GM18505 (cell line): ENCODE measurements at regions not wholly inside any gene's neighbourhood (a gene's known extent, or its start where the extent isn't known, plus 50 kb on each side); places are given as distances from the start of the nearest gene placed in this dataset.

Source experiments
- ATAC-seq: cut with Tn5 transposase; IDR thresholded peaks from one replicate; pipeline ENCODE4 v1.9.1; 2021; ENCODE audit not compliant: unreplicated experiment
- POLR2A ChIP-seq: IDR thresholded peaks from 4 replicates; pipeline ENCODE4 v1.6.1; 2011; ENCODE audit warnings: borderline replicate concordance; ENCODE audit not compliant: insufficient read depth, insufficient read length; ENCODE audit errors: extremely low read depth

DNA sequence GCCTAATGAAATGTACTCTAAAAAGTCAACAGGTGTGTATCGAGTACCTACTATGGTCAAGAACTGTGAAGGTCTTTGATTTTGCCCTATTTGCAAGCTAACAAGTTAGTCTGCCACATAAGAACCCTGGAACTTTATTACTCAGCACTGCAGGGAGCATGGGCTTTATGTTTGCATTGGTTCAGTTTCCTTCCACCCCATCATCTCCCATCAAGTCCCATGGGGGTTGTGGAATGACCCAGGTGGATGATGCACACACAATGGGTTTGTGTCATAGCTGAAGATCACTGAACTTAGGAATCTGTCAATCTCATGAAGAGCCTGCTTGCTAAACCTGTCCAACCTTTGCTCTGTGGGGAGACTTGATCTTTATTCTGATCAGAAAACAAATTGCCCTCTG, 265.5 kb downstream of the RPRM start:
- ATAC-seq, result no peak
- no peak for TF ChIP-seq POLR2A

DNA sequence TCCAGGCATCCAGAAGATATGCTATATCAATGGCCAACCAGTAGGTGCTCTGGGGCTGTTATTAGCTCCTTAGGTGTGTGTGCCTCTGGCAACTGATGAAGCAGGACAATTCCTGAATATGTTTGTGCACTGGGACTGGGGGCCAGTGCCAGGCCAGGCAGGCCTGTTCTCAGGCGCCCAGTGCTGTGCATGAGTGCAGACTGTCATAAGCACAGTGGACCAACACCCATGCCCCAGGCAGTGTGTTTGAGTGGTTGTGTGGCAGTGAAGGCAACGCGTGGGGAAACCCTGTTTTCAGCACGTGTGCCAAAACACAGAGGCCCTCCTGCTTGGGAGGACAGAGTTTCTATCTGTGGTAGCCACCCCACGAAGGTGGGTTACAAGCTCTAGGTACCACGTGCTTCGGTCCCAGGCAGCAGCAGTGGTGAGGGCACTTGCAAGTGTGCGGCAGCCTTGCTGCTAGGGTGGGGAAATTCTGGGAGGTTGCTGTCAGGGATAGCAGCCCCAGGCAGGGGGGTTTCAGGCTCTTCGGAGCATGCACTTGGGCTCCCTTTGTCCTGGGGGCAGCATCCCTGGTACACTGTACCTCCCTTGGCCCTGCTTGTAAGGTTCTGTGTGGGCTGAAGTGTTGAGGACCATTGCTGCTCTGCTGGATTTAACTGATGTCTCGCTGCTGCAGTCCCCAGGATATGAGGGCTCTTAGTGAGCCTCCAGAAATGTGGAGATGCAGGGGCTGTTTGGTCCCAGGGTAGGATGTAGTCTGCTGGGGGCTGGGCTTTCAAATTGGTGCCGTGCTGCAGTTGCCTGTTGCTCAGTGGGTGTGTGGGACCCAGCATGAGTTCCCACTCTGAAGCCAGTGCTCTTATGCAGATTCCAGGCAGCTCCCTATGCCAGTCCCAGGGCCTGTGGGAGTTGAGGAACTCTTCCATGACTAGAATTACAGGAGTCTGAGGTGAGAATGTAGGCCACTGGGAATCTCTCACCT, 280.9 kb downstream of the RPRM start:
- ATAC-seq, result no peak
- no peak for TF ChIP-seq POLR2A

DNA sequence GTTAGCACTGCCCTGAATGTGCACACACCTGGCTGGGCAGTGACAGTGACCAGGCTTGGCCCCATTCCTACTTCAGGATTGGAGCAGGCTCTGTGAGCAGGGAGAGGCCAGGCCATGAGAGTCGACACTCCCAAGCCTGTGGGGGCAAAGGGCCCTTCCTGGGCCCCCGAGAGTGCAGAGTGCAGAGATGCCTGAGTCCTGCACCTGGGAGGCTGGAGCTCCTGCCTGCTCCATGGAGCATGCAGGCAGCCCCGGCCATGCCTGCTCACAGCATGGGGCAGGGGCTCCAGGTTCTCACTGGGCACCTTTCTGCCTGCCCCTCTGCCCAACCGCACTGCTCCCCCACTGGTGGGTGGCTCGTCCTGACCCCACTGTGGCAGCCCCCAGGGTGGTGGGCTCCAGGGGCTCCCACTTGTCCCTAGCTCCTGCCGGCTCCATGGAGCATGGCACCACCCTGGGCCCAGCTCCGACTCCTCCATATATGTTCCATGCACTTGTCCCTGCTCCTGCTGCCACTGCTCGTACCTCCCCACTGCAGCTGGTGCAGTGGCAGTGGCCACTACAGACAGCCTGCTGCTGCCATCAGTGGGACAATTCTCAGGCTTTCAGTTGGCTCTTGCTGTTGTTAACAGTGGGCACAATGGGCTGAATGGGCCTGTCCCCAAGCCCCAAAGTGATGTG, 282.0 kb downstream of the RPRM start:
- ATAC-seq, result no peak
- no peak for TF ChIP-seq POLR2A

DNA sequence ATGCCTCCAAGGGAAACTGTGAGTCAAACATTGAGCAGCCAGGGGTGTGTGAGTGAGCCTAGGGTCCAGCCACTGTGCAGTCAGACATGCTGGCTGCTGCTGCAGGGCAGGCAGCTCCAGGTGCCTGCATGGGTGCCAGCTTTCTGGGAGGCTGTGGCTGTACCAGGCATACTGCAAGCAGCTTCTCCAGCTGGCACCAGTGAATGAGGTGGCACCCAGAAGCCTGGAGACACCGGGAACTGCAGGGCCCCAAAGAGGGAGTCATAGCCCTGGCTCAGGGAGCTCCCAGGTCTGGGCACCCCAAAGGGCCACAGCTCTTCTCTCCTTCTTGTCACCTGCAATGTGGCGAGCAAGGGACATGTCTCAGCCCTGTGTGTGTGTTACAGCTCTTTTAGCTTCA, 283.2 kb downstream of the RPRM start:
- no peak for ATAC-seq
- TF ChIP-seq POLR2A, result no peak

DNA sequence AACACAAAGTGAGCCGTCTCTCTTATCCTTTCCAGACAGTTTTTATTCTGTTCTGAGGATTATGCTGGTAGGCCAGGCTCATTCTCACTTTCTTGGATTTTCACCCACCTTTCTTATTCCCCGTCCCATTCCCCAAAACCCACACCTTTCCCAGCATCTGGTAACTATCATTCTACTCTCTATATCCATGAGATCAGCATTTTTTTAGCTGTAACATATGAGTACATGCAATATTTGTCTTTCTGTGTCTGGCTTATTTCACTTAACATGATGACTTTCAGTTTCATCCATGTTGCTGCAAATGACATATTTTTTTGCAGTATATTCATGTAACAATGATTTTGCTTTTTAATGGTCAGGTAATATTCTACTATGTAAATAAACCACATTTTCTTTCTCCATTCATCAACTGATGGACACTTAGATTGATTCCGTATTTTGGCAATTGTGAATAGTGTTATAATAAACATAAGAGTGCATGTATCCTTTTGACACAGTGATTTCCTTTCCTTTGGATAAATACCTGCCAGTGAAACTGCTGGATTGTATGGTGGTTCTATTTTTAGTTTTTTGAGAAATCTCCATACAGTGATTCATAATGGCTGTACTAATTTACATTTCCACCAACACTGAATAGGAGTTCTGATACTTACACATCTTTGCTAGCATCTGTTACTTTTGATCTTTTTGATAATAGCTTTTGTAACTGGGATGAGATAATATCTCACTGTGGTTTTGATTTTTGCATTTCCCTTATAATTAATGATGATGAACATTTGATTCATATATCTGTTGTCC, 289.3 kb downstream of the RPRM start:
- no peak for ATAC-seq
- no peak for TF ChIP-seq POLR2A

DNA sequence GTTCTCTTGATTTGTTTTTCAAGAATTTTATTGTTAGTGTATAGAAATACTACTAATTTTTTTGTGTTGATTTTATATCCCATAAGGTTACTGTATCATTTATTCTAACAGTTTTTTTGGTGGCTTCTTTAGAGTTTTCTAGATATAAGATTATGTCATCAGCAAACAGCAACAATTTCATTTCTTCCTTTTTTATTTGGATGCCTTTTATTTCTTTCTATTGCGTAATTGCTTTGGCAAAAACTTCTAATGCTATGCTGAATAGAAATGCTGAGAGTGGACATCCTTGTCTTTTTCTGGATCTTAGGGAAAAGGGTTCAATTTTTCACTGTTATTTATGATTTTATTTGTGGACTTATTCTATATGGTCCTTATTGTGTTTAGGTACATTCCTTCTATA, 298.8 kb downstream of the RPRM start:
- no peak for TF ChIP-seq POLR2A
- no peak for ATAC-seq

DNA sequence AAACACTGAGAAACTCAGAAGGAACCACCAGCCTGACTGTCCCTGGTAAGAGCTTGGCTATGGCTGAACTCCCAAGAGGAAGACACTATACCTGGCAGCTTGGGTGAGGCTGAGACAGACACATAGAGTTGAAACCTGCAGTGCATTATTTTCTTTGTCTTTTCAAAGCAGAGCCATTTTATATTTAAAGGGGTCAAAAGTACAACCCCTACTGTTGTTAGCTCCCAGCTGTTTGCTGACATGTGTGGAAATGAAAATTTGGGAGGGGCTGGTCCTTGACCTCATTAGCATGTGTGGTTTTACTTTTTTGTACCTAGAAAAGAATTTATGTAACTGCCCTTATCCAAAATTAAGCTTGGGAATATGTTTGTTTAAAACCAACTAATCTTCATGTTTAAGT, 309.0 kb downstream of the RPRM start:
- TF ChIP-seq POLR2A, result no peak
- ATAC-seq, result no peak

DNA sequence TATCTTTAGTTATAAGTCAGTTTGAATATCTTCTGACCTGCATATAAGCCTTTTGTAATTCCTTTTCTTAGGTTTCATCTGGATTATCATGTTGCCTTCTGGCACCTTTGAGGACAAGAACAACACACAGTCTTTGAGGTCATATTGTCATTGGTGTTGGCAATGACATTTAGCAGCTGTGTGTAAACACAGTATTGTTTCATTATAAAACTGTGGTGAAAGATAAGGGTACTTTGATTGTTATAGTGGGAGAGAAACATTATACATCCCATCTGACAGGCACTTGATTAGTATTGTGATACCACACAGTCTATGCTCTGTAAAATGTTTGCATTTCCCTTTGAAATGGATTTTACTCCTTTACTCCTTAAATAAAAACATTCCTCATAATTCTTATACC, 313.5 kb downstream of the RPRM start:
- no peak for TF ChIP-seq POLR2A
- ATAC-seq, result no peak

DNA sequence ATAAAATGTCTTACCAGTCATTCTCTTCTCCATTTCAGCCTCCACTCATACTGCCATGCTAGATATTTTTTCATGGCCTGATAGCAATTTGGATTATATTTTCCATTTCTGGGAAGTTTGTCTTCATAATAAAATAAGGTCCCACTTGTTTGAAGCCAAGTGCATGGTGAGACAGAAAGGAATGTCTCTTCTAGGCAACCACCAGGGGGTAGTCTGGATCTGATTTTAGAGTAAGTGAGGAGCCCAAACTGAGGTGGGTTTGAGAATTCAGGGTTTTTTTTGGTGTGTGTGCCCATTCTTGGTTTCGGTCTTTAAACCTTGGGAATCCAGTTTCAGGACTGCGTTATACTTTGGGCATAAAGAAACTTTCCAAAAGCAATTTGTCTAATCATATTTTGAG, 315.5 kb downstream of the RPRM start:
- no peak for ATAC-seq
- TF ChIP-seq POLR2A, result no peak

DNA sequence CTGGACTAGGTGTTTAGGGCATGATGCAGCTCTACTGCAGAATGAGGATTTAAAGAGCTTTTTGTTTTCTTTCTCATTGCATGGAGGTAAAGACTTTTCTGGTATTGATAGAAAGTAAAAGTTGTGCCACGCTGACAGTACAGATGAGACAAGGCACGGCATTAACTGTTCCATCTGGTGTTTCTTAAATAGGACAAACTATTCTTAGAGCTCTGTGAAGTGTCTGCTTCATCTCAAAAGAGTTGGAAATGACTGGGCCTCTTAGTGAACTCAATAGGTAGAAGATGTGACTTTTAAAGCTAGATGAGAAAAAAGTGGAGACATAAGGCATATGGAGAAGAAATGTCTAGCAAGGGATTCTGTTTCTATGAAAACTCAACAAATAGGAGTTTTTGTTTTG, 321.8 kb downstream of the RPRM start:
- ATAC-seq, result no peak
- TF ChIP-seq POLR2A, result no peak

DNA sequence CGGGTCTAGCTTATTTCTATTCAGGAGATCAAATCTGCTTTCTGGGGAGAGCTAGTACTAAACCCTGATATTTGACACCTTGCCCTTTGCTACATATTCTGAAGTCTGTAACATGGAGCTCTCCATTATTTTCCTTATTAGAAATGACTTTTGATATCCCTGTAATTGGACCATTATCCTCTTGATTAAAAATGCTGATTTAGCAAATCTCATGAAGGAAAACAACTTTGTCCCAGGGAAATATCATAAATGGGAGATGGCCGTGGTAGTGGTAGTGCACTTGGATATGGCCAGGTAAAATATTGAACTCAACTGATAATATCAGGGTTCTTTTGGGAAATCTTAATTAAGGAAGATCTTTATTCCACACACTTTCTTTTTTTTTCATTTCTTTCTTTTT, 326.5 kb downstream of the RPRM start:
- no peak for TF ChIP-seq POLR2A

DNA sequence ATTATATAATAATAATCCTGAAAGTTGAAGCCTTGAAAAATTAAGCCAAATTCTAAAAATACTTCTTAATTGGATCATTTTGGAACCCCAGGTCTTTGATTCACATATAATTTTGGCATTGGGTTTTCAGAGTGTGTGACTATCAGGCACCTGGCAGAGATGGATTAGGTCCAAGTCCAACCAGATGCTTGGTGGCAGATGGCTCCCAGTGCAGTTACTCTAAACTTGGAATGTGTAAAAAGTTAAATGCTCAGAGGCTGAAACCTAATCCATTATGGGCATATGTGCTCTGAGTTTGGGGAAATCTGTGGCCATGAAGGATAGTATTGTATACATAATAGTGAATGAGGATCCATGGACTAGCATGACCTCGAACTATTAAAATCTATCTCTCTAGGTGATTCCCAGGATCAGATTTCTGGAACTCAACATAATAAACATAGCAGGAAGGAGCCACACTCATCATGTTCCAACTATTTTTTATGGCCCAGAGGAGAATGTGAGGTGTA, 333.0 kb downstream of the RPRM start:
- no peak for ATAC-seq
- TF ChIP-seq POLR2A, result no peak

More for the DNA sequence above, 326.5 kb downstream of the RPRM start:
- ATAC-seq, result no peak

DNA sequence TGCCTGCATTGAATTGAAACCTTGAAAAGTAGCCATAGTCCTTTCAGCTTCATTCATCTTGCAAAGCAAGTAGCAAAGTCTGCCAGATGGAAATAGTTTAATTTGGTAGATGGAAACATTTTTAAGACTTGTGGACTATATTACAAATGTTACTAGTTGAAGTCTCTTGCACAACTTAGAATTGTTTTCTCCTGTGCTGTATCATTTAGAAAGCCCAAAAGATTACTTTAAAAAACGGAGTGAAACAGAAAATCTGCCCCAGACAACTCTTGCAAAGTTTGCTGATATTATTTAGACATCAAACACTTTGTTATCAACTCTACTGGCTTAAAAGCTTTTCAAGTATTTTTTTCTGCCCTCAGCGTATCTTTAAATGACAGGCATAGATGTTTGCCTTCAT, 335.0 kb downstream of the RPRM start:
- TF ChIP-seq POLR2A, result no peak
- no peak for ATAC-seq

DNA sequence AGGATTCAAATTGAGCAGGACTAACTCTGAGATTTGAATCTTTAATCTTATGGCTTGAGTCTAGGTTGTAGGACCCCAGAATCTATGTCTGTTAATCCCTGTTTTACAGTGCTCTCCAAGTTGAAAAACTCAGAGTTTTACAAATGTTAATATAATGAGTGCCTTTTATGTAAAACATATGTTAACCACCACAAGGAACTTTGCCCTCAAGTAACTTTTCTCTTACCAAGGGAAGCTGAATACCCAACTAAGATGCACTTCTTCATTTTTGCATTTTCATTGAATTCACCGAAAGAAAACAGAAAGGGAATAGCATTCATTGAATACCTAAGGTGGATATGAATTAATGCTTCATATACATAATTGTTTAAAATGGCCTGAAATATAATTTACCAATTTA, 338.1 kb downstream of the RPRM start:
- ATAC-seq, result no peak
- no peak for TF ChIP-seq POLR2A
